ENCODE measurements at regions not wholly inside any gene's neighbourhood (a gene's known extent, or its start where the extent isn't known, plus 50 kb on each side); places are given as distances from the start of the nearest gene placed in this dataset.

DNA sequence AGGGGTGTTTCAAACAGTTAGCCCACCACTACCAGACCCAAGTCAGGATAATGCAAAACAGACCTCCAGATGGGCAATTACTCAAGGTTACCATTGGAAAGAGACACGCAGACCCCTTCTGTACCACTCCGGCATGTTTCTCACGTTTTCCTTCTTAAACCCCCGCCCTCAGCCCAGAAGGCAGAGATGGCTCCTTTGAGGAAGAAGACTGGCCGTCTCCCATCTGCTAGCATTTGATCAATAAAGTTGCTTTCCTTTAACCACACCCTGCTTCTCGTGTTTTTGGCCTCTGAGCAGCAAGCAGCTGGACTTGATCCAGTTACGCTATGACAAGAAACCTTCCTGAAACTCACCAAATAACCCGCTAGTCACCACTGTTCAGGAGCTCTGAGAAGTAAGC lies 1012.4 kb upstream of the GYPC start:
- peak overlapping the region; percentile 67 for H2AFZ ChIP-seq (ENCODE audit: control insufficient read depth, low read depth, low read length)
- 0 out of 2 replicates have a peak overlapping the region, but pooled peaks have one; percentile 19 for H3K4me3 ChIP-seq
- 0 out of 2 replicates have a peak, but pooled peaks have one; percentile 29 for TF ChIP-seq IRF4 (IDR thresholded peaks at IDR 0.05; ENCODE audit: low read depth, low read length)
- TF ChIP-seq TCF12 (IDR thresholded peaks at IDR 0.05; ENCODE audit: low read depth, low read length): peak; percentile 76
- peak in 1 of 2 experiments; percentile 34; a peak in 1 of 4 replicates for TF ChIP-seq ETV6 (conservative IDR thresholded peaks at IDR 0.05 in 1 of 2, IDR thresholded peaks at IDR 0.05 in 1 of 2; ENCODE audit: borderline replicate concordance in 1 of 2, low read depth in 1 of 2)
- peak; percentile 60; the same call in 1 of the 2 replicates for TF ChIP-seq NFIC (IDR thresholded peaks at IDR 0.05; ENCODE audit: low read depth, low read length)
- TF ChIP-seq EED (IDR thresholded peaks at IDR 0.05; ENCODE audit: low read depth): peak; percentile 84
- 0 out of 2 replicates have a peak, but pooled peaks have one; percentile 21 for TF ChIP-seq TCF7 (IDR thresholded peaks at IDR 0.05; ENCODE audit: borderline replicate concordance)
- peak; percentile 86 for TF ChIP-seq RUNX3 (IDR thresholded peaks at IDR 0.05; ENCODE audit: low read length)
- TF ChIP-seq TCF3 (IDR thresholded peaks at IDR 0.05; ENCODE audit: borderline replicate concordance, insufficient read depth, low read depth, low read length): peak; percentile 60; the same call in 1 of the 2 replicates
- peak; percentile 62 for TF ChIP-seq JUNB (IDR thresholded peaks at IDR 0.05)
- TF ChIP-seq, protein P1, sequence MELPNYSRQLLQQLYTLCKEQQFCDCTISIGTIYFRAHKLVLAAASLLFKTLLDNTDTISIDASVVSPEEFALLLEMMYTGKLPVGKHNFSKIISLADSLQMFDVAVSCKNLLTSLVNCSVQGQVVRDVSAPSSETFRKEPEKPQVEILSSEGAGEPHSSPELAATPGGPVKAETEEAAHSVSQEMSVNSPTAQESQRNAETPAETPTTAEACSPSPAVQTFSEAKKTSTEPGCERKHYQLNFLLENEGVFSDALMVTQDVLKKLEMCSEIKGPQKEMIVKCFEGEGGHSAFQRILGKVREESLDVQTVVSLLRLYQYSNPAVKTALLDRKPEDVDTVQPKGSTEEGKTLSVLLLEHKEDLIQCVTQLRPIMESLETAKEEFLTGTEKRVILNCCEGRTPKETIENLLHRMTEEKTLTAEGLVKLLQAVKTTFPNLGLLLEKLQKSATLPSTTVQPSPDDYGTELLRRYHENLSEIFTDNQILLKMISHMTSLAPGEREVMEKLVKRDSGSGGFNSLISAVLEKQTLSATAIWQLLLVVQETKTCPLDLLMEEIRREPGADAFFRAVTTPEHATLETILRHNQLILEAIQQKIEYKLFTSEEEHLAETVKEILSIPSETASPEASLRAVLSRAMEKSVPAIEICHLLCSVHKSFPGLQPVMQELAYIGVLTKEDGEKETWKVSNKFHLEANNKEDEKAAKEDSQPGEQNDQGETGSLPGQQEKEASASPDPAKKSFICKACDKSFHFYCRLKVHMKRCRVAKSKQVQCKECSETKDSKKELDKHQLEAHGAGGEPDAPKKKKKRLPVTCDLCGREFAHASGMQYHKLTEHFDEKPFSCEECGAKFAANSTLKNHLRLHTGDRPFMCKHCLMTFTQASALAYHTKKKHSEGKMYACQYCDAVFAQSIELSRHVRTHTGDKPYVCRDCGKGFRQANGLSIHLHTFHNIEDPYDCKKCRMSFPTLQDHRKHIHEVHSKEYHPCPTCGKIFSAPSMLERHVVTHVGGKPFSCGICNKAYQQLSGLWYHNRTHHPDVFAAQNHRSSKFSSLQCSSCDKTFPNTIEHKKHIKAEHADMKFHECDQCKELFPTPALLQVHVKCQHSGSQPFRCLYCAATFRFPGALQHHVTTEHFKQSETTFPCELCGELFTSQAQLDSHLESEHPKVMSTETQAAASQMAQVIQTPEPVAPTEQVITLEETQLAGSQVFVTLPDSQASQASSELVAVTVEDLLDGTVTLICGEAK (IDR thresholded peaks at IDR 0.05; ENCODE audit: borderline replicate concordance): peak; percentile 85
- no peak for TF ChIP-seq HDAC2 (IDR thresholded peaks at IDR 0.05)
- TF ChIP-seq KLF5 (IDR thresholded peaks at IDR 0.05; ENCODE audit: partially characterized antibody): no peak
- TF ChIP-seq ZNF592 (IDR thresholded peaks at IDR 0.05): no peak
- no peak for TF ChIP-seq SMARCA5 (IDR thresholded peaks at IDR 0.05)
- TF ChIP-seq CREM (IDR thresholded peaks at IDR 0.05; ENCODE audit: low read depth): peak; percentile 42; the same call in 1 of the 2 replicates
- peak in 1 of 2 experiments; percentile 21; a peak in 1 of 4 replicates for TF ChIP-seq IKZF2 (IDR thresholded peaks at IDR 0.05)
- 0 out of 2 replicates have a peak overlapping the region, but pooled peaks have one; percentile 15 for H3K9ac ChIP-seq (ENCODE audit: control insufficient read depth, insufficient read depth, low read length)
- ChIA-PET CTCF (interaction anchor here (0.6 to 1.4 kb wide), 2 partner anchors 10 to 1113 kb away, joined by 3 to 4 read pairs; no protein-coding TSS in a partner anchor), SMC1A (ENCODE audit: uncharacterized antibody, unreplicated experiment) (no interaction called here), POLR2A (no interaction called here), RAD21 (ENCODE audit: unreplicated experiment) (interaction anchor here (1.3 kb wide), 1 partner anchor 87 kb away, joined by 3 read pairs; no protein-coding TSS in a partner anchor)
- no peaks in the 10 kb centered on the region for H3K27me3 ChIP-seq (replicated peaks in 1 of 2; ENCODE audit: control insufficient read depth in 2 of 2, insufficient read depth in 2 of 2, low read length in 1 of 2)
- ATAC-seq (peak; percentile 86), FAIRE-seq (no peak), DNase-seq (ENCODE audit: low read depth, low spot score) (peak; percentile 52)
- no TSS peak for BruUV-seq (replicated peaks)
- no peaks in the 10 kb centered on the region for H3K9me3 ChIP-seq (replicated peaks; ENCODE audit: control insufficient read depth, insufficient read depth, low read length)
- peaks cover 4% of the 10 kb centered on the region for H3K4me1 ChIP-seq (ENCODE audit: control insufficient read depth, insufficient read depth, low read length)
- WGBS (ENCODE audit: insufficient coverage, insufficient replicate concordance, low lambda C conversion rate, missing lambda C conversion rate): 32% methylated on average over 8 of the region's 8 CpGs
- H3K4me2 ChIP-seq (ENCODE audit: control insufficient read depth, insufficient read depth): peak overlapping the region; percentile 86
- H3K79me2 ChIP-seq (ENCODE audit: control insufficient read depth, insufficient read depth, low read length): no peaks in the 10 kb centered on the region
- no peaks in the 10 kb centered on the region for H3K36me3 ChIP-seq (ENCODE audit: control insufficient read depth in 2 of 2, insufficient read depth in 2 of 2, low read length in 1 of 2)
- peak overlapping the region; percentile 69 for H3K27ac ChIP-seq (ENCODE audit: control insufficient read depth, insufficient read depth)
- intact Hi-C loops (cut with micrococcal nuclease; ENCODE audit: unreplicated experiment): no loop called here
- no peaks in the 10 kb centered on the region for H4K20me1 ChIP-seq (ENCODE audit: control insufficient read depth, insufficient read depth)
- in situ Hi-C loops (cut with MboI): no loop called here

Measured in GM12878 (cell line).